ENCODE measurements at regions not wholly inside any gene's neighbourhood (a gene's known extent, or its start where the extent isn't known, plus 50 kb on each side); places are given as distances from the start of the nearest gene placed in this dataset.

DNA sequence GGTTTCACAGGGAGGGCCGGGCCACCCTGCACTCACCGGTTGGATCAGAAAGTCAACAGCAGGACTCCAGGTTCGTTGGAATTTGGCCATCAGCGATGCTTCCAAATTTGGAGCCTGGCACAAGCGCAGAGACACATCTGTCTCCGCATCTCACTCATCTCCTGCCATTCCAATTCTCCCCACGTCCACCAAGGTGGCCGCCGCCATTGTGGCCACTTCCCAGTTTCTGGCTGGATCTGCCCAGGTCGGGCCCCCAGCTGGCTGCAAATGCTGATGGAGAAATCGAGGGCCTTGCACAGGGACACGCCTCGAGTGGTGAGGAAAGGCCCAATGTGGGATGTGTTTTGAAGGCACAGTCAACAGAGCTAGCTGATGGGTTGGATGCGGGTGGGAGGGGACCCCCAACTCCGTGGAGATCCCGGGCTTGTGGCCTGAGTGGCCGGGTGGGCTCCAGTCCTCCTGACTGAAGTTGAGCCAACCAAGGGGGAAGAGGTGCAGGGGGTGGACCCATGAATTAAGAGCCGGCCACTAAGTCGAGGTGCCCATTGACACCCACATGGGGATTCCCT lies 102.7 kb downstream of the CRYAA start:
- no peak for DNase-seq

DNA sequence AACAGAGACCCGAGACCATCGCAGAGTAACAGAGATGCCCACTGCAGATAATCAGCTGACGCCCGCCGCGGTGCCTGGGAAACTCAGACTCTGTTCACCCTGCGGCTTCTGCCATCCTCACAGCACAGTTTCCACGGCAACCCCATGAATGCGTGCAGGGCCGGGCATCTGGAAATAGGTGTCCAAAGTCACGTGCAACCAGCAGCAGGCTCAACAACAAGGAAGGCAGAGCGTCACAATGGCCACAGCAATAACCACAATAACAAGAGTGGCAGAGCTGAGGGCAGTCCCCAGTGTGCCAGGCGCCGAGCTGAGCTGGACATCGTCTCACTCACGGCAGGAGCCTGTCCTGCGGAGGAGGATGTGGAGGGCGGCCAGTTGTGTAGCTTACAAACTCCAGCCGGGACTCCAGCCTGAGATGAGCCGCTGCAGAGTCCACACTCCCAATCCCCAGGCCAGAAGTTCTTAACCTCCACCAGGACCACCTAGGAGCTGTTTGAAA lies 102.0 kb downstream of the CRYAA start:
- no peak for DNase-seq

DNA sequence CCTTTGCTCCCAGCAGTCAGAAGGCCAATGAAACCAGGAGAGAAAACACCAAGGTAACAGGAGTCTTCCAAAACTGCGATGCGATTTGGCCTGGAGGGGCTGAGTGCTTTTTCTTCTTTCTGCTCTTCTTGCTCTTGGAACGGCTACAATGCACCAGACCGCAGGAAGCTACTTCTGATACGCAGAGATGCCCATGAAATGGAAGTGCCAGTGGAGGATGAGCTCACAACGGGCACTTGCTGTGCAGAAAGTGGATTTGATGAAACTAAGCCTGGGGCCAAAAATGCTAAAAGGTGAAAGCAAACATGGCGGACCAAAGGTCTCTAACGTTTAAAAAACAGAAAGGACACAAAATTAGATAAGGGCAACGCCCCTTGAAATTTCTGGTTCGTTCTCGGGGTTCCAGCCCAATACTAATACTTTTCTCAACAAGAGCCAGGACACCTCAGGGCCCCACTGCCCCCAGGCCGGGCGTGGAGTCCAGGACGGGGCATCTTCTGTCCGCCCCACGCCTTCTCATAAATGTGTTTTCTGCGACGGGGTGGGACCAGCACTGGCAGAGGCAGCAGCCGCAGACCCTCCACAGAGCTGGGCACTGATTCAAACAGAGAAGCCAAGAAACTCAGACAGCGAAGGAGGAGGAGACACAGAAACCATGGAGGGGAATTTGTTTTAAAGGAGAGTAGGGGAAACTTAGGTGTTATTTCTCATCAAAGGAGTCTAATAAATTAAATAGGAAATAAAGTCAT lies 101.3 kb downstream of the CRYAA start:
- DNase-seq, result no peak

- peak; percentile 24 for DNase-seq
These were observed 100.6 kb downstream of the CRYAA start for GRCh38 chr21:43269440-43269839.

- no peak for DNase-seq
These were observed 100.0 kb downstream of the CRYAA start for GRCh38 chr21:43268804-43269186.

GRCh38 chr21:43268086-43268803 lies 99.4 kb downstream of the CRYAA start:
- DNase-seq, result no peak

- no peak for DNase-seq
These were observed 98.7 kb downstream of the CRYAA start for GRCh38 chr21:43267391-43268085.

DNA sequence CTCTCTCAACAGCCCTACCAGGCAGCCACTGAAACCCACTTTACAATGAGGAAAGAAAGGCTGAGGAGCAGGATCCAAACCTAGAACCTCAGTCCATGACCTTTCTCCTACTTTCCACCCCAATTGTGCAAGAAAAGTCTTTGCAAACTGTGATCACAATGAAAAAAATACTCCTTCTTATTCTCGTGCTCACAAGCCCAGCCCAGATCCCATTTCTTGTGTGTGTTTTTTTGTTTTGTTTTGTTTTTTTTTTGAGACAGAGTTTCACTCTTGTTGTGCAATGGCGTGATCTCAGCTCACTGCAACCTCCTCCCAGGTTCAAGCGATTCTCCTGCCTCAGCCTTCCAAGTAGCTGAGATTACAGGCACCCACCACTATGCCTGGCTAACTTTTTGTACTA lies 97.7 kb downstream of the CRYAA start:
- no peak for DNase-seq

- DNase-seq, result no peak
These were observed 93.6 kb downstream of the CRYAA start for GRCh38 chr21:43262427-43262826.
